HuH-7.5 (cell line): ENCODE measurements at regions not wholly inside any gene's neighbourhood (a gene's known extent, or its start where the extent isn't known, plus 50 kb on each side); places are given as distances from the start of the nearest gene placed in this dataset.
A peak's percentile ranks its signal among the peaks of the same experiment; 100 is the strongest.

Experiments used
- DNase-seq: peaks from one replicate; pipeline ENCODE4 v3.0.0; 2011; ENCODE audit warnings: low spot score

- no peak for DNase-seq
Observed at GRCh38 chr4:13181681-13182080, 302.5 kb downstream of the RAB28 start.

- no peak for DNase-seq
Observed at GRCh38 chr4:13180701-13181100, 303.4 kb downstream of the RAB28 start.

GRCh38 chr4:13178621-13179020 lies 305.5 kb downstream of the RAB28 start:
- DNase-seq: no peak

GRCh38 chr4:13176741-13177142 lies 307.4 kb downstream of the RAB28 start:
- no peak for DNase-seq

- DNase-seq: no peak
Observed at GRCh38 chr4:13174926-13175325, 309.2 kb downstream of the RAB28 start.

- DNase-seq: no peak
Observed at GRCh38 chr4:13174001-13174400, 310.1 kb downstream of the RAB28 start.

- no peak for DNase-seq
Observed at GRCh38 chr4:13171292-13172057, 312.7 kb downstream of the RAB28 start.

- DNase-seq: no peak
Observed at GRCh38 chr4:13169731-13170525, 314.2 kb downstream of the RAB28 start.

GRCh38 chr4:13168326-13168725 lies 315.8 kb downstream of the RAB28 start:
- DNase-seq: no peak

- DNase-seq: no peak
Observed at GRCh38 chr4:13166214-13166613, 317.9 kb downstream of the RAB28 start.

- DNase-seq: peak; percentile 24
Observed at GRCh38 chr4:13164783-13165331, 319.3 kb downstream of the RAB28 start.

- DNase-seq: no peak
Observed at GRCh38 chr4:13162886-13163285, 321.3 kb downstream of the RAB28 start.

- no peak for DNase-seq
Observed at GRCh38 chr4:13160920-13161319, 323.2 kb downstream of the RAB28 start.

GRCh38 chr4:13159041-13159620 lies 325.0 kb downstream of the RAB28 start:
- DNase-seq: no peak

GRCh38 chr4:13151194-13151593 lies 332.9 kb downstream of the RAB28 start:
- no peak for DNase-seq

GRCh38 chr4:13143222-13144070 lies 340.7 kb downstream of the RAB28 start:
- no peak for DNase-seq

- no peak for DNase-seq
Observed at GRCh38 chr4:13142726-13143125, 341.4 kb downstream of the RAB28 start.

GRCh38 chr4:13142191-13142590 lies 341.9 kb downstream of the RAB28 start:
- DNase-seq: no peak

- DNase-seq: no peak
Observed at GRCh38 chr4:13137390-13137789, 346.8 kb downstream of the RAB28 start.

GRCh38 chr4:13133700-13134099 lies 350.4 kb downstream of the RAB28 start:
- DNase-seq: no peak

- DNase-seq: no peak
Observed at GRCh38 chr4:13130848-13131247, 353.3 kb downstream of the RAB28 start.

- no peak for DNase-seq
Observed at GRCh38 chr4:13129095-13129494, 355.0 kb downstream of the RAB28 start.
